Osteoblast (primary cell): ENCODE measurements at regions not wholly inside any gene's neighbourhood (a gene's known extent, or its start where the extent isn't known, plus 50 kb on each side); places are given as distances from the start of the nearest gene placed in this dataset.

Experiments
- DNase-seq: peaks from one replicate; pipeline ENCODE4 v3.0.0; 2011; ENCODE audit warnings: low spot score, mixed read lengths; ENCODE audit not compliant: insufficient read length; ENCODE audit errors: missing footprints
- H2AFZ ChIP-seq: 2 replicates; pipeline ENCODE4 v1.6.0; 2011; ENCODE audit warnings: mild to moderate bottlenecking, low read length
- H3K27ac ChIP-seq: 2 replicates; pipeline ENCODE4 v1.5.1; 2011; ENCODE audit warnings: mild to moderate bottlenecking, low read depth, low read length, moderate library complexity
- H3K27me3 ChIP-seq: 2 replicates; pipeline ENCODE4 v1.6.0; 2012; ENCODE audit warnings: mild to moderate bottlenecking, control low read depth, inconsistent platforms, low read length, moderate library complexity; ENCODE audit not compliant: insufficient read depth
- H3K36me3 ChIP-seq: 2 replicates; pipeline ENCODE4 v1.5.1; 2011; ENCODE audit warnings: mild to moderate bottlenecking, low read length, control low read depth, moderate library complexity; ENCODE audit not compliant: insufficient read depth
- H3K4me1 ChIP-seq: 2 replicates; pipeline ENCODE4 v1.5.1; 2011; ENCODE audit warnings: mild to moderate bottlenecking, low read length, control low read depth, moderate library complexity; ENCODE audit not compliant: insufficient read depth
- H3K4me2 ChIP-seq: 2 replicates; pipeline ENCODE4 v1.6.0; 2011; ENCODE audit warnings: mild to moderate bottlenecking, low read length; ENCODE audit not compliant: insufficient read depth
- H3K4me3 ChIP-seq: fragments of 200-600 bp; sonication (generic); 3 replicates; pipeline ENCODE4 v1.5.1; 2012; ENCODE audit warnings: mild to moderate bottlenecking, low read length, inconsistent platforms; ENCODE audit not compliant: insufficient read depth
- H3K79me2 ChIP-seq: 2 replicates; pipeline ENCODE4 v1.6.0; 2012; ENCODE audit warnings: mild to moderate bottlenecking, low read length, control low read depth, inconsistent platforms; ENCODE audit not compliant: insufficient read depth
- H3K9me3 ChIP-seq: 2 replicates; pipeline ENCODE4 v1.5.1; 2011; ENCODE audit warnings: low read depth, low read length, control low read depth
- H4K20me1 ChIP-seq: 2 replicates; pipeline ENCODE4 v1.6.0; 2012; ENCODE audit warnings: mild to moderate bottlenecking, low read length, control low read depth; ENCODE audit not compliant: insufficient read depth
- TF ChIP-seq, protein P1 (sequence below): IDR thresholded peaks from 2 replicates; pipeline ENCODE4 v1.5.1; 2011; ENCODE audit warnings: mild to moderate bottlenecking, low read depth, low read length, moderate library complexity; ENCODE audit errors: extremely low read depth

DNA sequence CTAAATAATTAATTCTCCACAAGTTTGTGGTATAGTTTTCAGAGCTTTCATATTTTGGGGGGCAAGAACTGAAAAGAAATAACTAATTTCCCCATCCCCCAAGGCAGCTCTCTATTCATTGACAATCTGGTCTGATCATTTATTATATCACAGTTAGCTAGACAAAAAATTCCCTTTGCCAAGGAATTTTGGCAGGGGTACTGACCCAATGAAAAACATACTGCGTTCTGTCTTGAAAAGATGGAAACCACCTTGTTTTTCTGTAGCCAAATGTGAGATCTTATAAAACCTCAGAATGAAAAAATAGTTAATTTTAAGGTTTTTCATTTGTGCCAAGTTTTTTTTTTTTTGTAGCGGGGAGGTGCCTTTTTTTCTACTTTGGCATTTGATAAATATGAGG, 1008.9 kb downstream of the EFNA5 start:
- Histone ChIP-seq H3K4me2 (no peak overlapping the region), H3K27me3 (no peaks in the 10 kb centered on the region), H4K20me1 (no peaks in the 10 kb centered on the region), H3K4me1 (no peaks in the 10 kb centered on the region), H3K79me2 (no peaks in the 10 kb centered on the region), H3K36me3 (no peaks in the 10 kb centered on the region), H3K27ac (no peak overlapping the region), H3K9me3 (no peaks in the 10 kb centered on the region), H3K4me3 (no peak overlapping the region), H2AFZ (no peak overlapping the region)
- DNase-seq: no peak
- TF ChIP-seq, protein P1, sequence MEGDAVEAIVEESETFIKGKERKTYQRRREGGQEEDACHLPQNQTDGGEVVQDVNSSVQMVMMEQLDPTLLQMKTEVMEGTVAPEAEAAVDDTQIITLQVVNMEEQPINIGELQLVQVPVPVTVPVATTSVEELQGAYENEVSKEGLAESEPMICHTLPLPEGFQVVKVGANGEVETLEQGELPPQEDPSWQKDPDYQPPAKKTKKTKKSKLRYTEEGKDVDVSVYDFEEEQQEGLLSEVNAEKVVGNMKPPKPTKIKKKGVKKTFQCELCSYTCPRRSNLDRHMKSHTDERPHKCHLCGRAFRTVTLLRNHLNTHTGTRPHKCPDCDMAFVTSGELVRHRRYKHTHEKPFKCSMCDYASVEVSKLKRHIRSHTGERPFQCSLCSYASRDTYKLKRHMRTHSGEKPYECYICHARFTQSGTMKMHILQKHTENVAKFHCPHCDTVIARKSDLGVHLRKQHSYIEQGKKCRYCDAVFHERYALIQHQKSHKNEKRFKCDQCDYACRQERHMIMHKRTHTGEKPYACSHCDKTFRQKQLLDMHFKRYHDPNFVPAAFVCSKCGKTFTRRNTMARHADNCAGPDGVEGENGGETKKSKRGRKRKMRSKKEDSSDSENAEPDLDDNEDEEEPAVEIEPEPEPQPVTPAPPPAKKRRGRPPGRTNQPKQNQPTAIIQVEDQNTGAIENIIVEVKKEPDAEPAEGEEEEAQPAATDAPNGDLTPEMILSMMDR: no peak

DNA sequence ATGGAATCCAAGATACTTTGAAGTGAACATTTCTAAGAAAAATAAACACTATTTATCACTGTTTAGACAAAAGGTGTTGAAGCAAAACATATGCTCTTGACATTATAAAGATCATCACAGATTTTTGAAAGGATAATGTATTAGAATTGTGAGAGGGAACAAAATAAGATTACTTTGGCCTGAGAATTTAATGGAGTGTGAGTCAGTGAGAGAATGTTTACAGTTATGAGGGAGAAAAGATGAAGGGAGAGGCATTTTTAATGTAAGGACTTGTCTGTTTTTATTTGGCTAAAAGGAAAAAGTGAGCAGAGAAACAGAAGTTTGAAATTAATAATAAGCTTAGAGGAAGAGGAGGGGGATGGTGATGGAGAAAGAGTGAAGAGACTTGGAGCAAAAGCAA, 1010.1 kb downstream of the EFNA5 start:
- Histone ChIP-seq H3K4me1 (no peaks in the 10 kb centered on the region), H3K79me2 (no peaks in the 10 kb centered on the region), H3K27me3 (no peaks in the 10 kb centered on the region), H3K27ac (no peak overlapping the region), H3K4me3 (no peak overlapping the region), H3K4me2 (no peak overlapping the region), H3K36me3 (no peaks in the 10 kb centered on the region), H2AFZ (no peak overlapping the region), H4K20me1 (no peaks in the 10 kb centered on the region), H3K9me3 (no peaks in the 10 kb centered on the region)
- TF ChIP-seq, protein P1: no peak
- DNase-seq: no peak

DNA sequence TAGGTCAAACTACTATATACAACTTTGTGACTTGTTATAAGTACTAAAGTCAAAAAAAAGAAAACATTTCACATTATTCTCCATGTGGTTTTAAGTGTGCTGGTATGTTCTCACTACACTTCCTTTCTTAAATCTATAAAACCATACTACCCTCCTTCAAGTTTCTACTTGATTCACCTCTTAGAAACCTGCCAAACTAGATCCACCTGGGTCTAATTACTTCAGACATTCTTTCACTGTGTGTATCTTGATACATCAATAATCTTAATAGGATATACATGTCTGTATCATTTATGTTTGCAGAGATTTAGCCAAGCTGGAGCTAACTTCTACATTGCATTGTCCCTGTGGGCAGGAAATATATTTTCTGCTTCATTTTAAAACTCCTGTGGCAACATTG, 1012.6 kb downstream of the EFNA5 start:
- no peak overlapping the region for H2AFZ ChIP-seq

DNA sequence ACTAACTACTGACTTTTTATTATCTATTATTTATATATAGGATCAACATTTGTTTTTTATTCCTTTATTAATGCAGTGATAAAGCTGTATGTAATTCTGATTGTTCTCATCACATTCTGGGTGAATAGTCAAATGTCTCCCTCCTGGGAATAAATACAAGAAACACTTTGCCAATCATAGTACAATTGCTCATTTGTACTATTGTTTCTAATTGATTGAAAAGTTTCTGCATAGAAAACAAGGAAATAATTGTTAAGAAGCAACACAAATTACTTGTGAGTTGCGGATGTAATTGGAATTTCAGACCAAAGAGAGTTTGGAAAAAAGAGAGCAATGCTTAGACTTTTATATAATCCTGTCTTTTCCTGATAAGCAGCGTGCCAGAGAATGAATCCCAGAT, 1013.9 kb downstream of the EFNA5 start:
- H4K20me1 ChIP-seq: no peaks in the 10 kb centered on the region
- TF ChIP-seq, protein P1: no peak

More for the DNA sequence above, 1012.6 kb downstream of the EFNA5 start:
- H3K4me1 ChIP-seq: no peaks in the 10 kb centered on the region
- TF ChIP-seq, protein P1: no peak
- peaks cover 5% of the 10 kb centered on the region for H3K9me3 ChIP-seq
- no peak overlapping the region for H3K4me3 ChIP-seq
- H3K79me2 ChIP-seq: no peaks in the 10 kb centered on the region
- DNase-seq: no peak
- H3K27me3 ChIP-seq: no peaks in the 10 kb centered on the region
- H3K27ac ChIP-seq: no peak overlapping the region
- H3K36me3 ChIP-seq: no peaks in the 10 kb centered on the region
- no peaks in the 10 kb centered on the region for H4K20me1 ChIP-seq
- H3K4me2 ChIP-seq: no peak overlapping the region

More for the DNA sequence above, 1013.9 kb downstream of the EFNA5 start:
- Histone ChIP-seq H3K27me3 (no peaks in the 10 kb centered on the region), H3K9me3 (peaks cover 5% of the 10 kb centered on the region), H3K36me3 (no peaks in the 10 kb centered on the region), H3K79me2 (no peaks in the 10 kb centered on the region), H2AFZ (no peak overlapping the region), H3K4me3 (no peak overlapping the region), H3K27ac (no peak overlapping the region), H3K4me1 (no peaks in the 10 kb centered on the region), H3K4me2 (no peak overlapping the region)
- no peak for DNase-seq
